Cerebellar nuclear complex (tissue), 1 donor: ENCODE measurements at regions not wholly inside any gene's neighbourhood (a gene's known extent, or its start where the extent isn't known, plus 50 kb on each side); places are given as distances from the start of the nearest gene placed in this dataset.
"Not testable (repeated sequence)": the region's sequence is repeated elsewhere in the genome, so short reads cannot be mapped to it uniquely, and the experiment has no call there.

Experiments used
- DNase-seq, 2 experiments: peaks; one replicate each; lab custom pipeline; 2025; lab: John Stamatoyannopoulos, UW

- no peak for DNase-seq
Measured at GRCh38 chr16:48105976-48106375, 49.8 kb downstream of the ABCC12 start.

GRCh38 chr16:48105456-48105855 is 50.3 kb downstream of the ABCC12 start:
- no peak for DNase-seq

DNA sequence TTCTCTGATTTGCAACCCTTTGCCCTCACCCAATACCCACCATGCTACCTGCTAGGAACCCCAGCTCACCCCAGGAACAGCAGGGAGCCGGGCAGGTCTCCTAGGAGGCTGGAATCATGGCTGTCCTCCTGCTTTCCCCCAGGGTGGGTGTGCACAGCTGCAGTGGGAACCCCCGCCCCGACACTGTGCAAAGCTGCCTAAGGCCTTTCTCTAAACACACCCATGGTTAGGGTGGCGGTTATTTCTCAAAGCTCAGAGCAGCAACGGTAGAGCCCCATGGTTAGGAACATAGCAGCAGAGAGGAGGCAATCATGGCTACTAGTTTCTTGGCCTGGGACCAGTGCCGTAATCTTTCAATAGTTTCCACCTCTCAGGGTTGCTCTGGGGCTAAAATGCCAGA is 52.2 kb downstream of the ABCC12 start:
- no peak for DNase-seq

DNA sequence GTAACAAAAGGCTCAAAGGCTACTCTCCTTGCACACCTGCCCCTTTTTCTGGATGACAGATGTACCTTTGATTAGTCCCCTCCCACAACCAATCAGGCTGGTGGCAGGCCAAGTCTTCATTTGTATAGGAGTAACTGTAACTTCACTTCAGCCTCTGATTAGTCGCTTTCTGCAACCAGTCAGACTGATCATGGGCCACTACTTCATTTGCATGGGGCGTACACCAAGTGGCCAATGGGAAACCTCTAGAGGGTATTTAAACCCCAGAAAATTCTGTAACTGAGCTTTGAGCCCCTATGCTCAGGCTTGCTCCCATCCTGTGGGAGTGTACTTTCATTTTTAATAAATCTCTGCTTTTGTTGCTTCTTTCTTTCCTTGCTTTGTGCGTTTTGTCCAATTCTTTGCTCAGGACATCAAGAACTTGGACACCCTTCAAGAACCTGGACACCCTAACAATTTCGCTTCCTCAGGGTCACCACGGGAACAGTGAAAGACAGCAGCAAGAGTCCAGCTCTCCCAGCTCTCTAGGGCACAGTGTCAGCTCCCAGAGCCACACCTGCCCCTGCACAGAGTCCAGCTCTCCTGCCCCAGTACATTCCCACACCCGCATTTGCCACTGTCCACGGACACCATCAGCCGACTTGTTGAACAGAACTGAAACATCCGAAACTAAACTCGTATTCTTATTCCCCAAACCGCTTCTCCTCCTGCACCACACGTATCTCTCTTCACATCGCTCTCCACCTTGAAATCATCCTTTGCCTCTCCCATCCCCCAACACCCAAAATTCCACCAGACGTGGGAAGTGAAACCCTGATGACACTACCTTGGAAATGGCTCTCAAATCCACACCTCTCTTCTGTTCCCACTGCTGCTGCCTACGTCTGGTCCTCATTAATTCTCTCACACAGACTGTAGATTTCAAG is 53.4 kb downstream of the ABCC12 start:
- DNase-seq: no peak

DNA sequence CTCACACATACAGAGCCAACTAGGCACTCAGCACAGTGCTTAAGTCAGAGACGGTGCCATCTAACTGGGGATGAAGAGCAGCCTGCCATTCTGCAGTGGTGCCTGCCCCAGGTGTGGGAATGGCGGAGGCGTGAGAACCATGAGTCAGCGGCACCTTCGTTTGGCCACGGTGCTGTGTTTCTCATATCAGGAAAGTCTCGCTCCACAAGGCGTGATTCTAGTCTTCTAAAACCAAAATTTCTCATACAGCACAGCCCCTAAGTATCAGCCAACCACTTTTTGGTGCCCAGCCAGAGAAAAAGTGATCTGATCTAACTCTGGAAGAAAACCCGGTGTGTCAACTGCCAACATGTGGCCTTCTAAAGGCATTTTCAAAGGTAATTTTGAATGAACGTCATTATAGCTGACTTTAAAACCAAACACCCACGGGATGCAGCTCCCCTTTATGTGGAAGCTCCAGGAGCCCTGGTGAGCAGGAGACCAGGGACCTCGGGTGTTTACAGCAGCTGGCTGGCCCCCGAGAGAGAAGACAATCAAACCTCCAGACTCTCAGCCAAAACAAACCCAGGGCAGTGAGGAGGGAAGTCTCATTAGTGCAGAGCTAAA is 54.6 kb downstream of the ABCC12 start:
- DNase-seq: no peak

DNA sequence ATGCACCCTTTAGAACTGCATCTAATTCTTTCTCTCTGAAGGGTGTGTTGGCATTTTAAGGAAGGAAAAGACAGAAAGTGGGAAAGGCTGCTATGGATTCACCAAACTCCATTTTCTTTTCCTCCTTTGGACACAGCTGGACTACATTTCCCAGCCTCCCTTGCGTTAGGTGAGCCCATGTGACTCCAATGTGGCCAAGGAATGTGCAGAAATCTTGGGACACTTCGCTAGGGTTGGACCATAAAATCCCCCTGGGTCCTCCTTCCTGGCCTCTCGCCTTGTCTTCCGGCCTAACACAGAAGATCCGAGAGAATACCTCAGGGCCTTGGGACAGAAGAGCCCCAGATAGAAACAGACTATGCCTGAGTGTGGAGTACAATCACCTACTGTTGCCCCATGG is 56.3 kb downstream of the ABCC12 start:
- DNase-seq: no peak

DNA sequence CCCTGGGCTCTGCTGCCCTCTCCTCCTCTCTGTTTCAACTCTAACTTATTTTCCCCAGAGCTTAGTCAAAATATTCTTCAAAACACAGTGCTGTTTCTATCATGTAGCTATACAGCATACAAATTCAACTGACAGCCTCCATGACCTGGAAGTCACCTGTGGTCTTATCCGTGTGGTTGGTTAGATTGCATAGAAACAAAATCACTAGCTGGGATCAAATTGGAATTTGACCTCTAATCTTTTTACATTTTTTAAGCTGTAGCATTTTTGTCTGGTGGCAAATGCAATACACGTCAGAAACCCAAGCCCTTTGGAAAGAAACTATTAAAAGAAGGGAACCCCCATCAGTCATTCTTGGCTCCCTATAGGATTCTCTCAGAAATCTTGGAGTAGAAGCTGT is 57.3 kb downstream of the ABCC12 start:
- DNase-seq: no peak

GRCh38 chr16:48091117-48091516 is 64.7 kb downstream of the ABCC12 start:
- DNase-seq: no peak

DNA sequence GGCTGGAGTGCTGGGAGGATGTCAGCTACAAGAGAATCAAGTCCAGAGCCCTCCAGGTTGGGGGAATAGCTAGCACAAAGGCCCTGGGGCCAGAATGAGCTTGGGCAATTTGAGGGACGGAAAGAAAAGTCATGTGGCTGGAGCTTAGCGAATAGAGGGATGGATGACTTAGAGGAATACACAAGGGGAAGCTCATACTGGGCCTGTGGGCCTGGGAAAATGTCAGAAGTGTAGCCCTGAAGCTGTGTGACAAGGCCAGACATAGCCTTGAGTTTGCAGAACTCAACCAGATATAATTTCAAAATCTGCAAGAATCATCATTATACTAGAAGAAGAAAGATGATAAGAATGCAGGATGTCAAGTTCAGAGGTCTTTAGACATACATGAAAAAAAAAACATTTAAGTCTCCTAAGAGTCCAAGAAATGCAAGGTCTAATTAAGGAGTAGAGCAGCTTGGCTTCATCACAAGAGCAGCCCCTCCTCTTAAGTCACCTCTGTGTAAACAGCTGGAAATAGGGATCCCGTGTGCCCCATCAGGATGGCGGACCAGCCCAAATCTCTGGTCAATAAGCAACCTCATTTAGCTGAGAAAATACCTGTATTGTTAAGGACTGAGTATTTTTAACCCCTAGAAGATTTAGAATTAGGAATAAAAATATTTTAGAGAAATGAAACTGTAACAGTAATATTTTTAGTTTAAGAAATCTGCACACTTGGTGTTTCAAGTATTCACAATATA is 66.6 kb downstream of the ABCC12 start:
- no peak for DNase-seq

- DNase-seq: no peak
Measured at GRCh38 chr16:48087639-48088038, 68.2 kb downstream of the ABCC12 start.

DNA sequence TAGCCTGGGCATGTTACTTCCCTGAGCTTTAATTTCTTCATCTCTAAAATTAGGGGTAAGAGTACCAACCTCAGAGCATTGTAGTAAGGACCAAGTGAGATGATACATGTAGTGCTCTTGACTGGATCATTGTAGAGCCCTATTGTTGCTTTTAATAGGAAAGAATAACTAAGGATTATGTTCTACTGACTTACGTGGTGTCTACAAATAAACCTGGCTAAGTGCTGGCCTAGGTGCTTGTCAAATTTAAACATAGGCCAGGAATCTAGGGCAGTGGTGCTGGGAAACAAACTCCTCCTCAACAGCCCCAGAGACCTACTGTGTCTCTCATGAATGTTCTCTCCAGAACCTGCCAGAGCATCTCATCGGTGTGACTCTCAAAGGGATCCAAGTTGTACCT is 69.4 kb downstream of the ABCC12 start:
- DNase-seq: no peak

GRCh38 chr16:48085729-48086128 is 70.1 kb downstream of the ABCC12 start:
- DNase-seq: no peak

DNA sequence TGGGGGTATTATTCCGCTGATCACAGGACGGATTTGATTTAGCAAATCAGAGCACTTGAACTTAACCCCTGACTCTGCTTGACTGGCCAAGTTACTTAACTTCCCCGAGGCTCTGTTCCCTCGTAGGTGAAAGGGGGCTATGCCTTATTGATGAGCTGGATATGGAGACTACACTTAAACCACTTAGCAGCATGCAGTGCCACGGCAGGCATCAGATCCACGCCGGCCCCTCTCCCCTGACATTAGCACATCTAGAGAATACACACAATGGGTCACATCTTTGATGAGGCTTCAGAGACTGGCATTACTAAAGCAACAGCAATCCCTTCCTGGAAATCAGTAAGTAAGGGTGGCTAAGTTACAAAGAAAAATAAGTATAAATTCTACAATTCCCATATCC is 71.0 kb downstream of the ABCC12 start:
- no peak for DNase-seq

GRCh38 chr16:48082516-48082915 is 73.3 kb downstream of the ABCC12 start:
- DNase-seq: no peak

DNA sequence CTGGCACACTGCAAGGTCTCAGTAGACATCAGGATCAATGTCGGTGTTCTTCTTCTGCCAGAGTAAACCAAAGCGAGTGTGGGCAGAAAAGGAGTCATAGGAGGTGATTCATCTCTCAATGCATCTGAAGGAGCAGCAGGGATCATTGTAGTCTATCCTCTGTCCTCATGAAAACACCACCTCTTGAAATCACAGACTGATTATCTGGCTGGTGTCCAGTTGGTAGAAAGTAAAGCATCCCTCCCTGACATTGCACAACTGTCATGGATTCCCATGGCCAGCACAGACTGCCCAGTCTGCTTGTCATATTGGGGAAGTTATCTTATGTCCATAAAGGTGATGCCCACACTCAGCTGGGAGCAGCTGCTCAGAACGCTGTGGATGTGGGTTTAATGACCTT is 74.1 kb downstream of the ABCC12 start:
- no peak for DNase-seq

DNA sequence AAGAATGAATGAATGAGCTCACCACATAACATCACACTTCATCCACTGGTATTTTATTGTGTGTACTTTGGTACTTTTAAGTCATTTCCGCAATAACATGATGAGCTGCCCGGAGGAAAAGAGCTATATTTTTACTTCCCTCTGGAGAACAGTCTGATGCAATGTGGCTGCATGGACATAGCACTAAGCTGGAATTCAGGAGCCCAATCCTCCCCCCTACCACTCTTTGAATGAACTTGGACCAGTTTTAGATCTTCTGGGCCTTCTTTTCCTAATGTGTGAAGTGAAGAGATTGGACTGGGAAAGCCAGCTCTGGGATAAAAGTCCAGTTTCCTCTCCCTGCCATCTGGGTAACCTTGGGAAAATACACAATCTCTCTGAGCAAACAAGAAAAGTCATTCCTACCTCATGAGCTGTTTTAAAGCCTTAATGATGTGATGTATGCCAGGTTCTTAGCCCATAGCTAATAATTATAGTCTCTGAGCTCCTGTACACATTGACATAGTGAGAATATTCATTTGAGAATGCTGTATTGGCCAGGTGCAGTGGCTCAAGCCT is 79.3 kb downstream of the ABCC12 start:
- DNase-seq: no peak

DNA sequence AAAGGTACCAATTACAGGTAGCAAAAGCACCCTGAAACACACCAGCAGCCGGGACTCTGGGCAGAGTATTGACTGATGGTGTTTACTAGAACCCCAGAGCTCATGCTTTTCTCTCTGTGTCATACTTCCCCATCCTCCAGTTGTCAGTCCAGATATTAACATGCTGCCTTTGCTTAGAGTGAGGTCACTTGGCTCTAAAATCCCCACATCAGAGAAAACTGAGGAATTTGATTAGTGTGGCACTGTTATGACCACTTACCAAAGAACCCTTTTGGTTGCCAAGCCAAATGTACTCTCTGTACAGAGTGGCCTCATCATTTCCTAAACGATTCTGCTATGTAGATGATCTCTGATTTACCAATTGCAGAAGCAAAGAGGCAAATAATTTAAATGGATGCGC is 80.4 kb downstream of the ABCC12 start:
- DNase-seq: no peak

GRCh38 chr16:48067388-48067787 is 88.4 kb downstream of the ABCC12 start:
- DNase-seq: no peak

DNA sequence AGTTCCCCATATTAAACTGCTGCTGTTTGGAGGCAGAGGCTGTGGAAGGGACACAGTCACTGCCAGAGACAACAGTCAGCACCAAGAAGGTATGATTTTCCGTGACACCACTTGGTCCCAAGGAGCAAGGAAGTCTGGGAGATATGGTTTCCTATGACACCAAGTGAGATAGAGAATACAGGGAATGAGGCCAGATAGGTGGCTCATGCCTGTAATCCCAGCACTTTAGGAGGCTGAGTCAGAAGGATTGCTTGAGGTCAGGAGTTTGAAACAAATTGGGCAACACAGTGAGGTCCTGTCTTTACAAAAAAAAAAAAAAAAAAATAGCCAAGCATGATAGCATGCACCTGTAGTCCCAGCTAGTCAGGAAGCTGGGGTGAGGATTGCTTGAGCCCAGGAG is 90.8 kb downstream of the ABCC12 start:
- DNase-seq: no peak

DNA sequence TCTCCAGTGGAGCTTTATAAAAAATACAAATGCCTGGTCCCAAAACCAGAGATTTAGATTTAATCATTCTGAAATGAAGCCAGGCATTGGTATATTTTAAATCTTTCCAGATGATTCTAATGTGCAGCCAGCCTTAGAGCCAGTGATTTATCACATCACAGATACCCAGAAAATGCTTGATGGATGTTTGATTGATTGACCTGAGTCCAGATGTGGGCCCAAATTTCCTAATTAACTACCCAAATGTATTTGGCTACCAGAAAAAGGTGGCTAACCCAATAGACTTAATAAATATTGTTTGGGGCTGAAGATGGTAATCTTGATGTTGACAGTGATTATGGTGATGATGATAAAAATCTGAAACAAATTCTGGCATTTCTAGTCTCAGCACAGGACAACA is 93.1 kb downstream of the ABCC12 start:
- DNase-seq: no peak

DNA sequence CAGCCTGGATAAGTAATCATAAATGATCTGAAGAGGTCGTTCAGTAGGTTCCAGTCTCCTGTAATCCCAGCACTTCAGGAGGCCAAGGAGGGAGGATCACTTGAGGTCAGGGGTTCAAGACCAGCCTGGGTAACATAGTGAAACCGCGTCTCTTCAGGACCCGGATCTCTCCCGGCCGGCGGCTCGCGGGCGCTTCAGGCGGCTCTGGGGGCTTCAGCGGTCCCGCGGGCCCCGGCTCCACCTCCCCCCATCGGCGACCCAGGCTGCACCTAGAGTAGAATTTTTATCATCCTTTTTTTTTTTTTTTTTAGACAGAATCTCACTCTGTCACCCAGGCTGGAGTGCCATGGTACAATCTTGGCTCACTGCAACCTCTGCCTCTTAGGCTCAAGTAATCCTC is 95.9 kb downstream of the ABCC12 start:
- DNase-seq: no peak

GRCh38 chr16:48059190-48059589 is 96.6 kb downstream of the ABCC12 start:
- not testable (repeated sequence) for DNase-seq

DNA sequence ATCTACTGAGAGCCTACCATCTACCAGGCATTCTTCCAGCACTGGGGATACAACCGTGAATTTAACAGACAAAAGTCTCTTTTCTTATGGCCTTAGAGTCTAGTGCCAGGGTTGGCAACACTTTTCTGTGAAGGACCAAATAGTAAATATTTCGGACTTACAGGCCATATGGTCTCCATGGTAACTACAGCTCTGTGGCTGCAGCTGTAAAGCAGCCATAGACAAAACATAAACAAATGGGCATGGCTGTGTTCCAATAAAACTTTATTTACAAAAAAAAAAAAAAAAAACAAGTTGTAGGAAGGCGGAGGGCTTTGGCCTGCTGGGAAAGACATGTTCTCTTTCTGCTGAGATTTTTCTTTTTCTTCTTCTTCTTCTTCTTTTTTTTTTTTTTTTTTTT is 98.7 kb downstream of the ABCC12 start:
- DNase-seq: no peak
